SK-N-MC (cell line): ENCODE measurements at regions not wholly inside any gene's neighbourhood (a gene's known extent, or its start where the extent isn't known, plus 50 kb on each side); places are given as distances from the start of the nearest gene placed in this dataset.

Source experiments
- EZH2 ChIP-seq: fragments of 200-600 bp; sonication (generic); IDR thresholded peaks from one replicate; pipeline ENCODE4 v1.6.1; 2017; ENCODE audit warnings: antibody characterized with exemption
- POLR2AphosphoS5 ChIP-seq: IDR thresholded peaks from 2 replicates; pipeline ENCODE4 v1.6.1; 2012; ENCODE audit warnings: mild to moderate bottlenecking, low read depth, low read length, borderline replicate concordance

- TF ChIP-seq EZH2 (no peak), POLR2AphosphoS5 (no peak)
Observed at GRCh38 chr3:31305340-31305739, 227.4 kb upstream of the STT3B start.
